ENCODE measurements at regions not wholly inside any gene's neighbourhood (a gene's known extent, or its start where the extent isn't known, plus 50 kb on each side); places are given as distances from the start of the nearest gene placed in this dataset.
A peak's percentile ranks its signal among the peaks of the same experiment; 100 is the strongest.

- Histone ChIP-seq H3K27ac (no peak overlapping the region), H3K9me3 (no peaks in the 10 kb centered on the region), H3K4me1 (no peaks in the 10 kb centered on the region), H3K36me3 (replicated peaks in 1 of 2; ENCODE audit: insufficient read depth in 1 of 2, low read depth in 2 of 2) (no peaks in the 10 kb centered on the region), H3K4me3 (no peak overlapping the region), H3K27me3 (no peaks in the 10 kb centered on the region)
- TF ChIP-seq POLR2A (IDR thresholded peaks at IDR 0.05): no peak
- TF ChIP-seq CTCF (IDR thresholded peaks at IDR 0.05): no peak
- DNase-seq (no peak), ATAC-seq (no peak)
- WGBS, 2 donors: 81 to 82% methylated on average over 3 to 4 of the region's 4 CpGs
- intact Hi-C loops (cut with DNase I): no loop called here
These were observed 266.1 kb downstream of the SPRY2 start for GRCh38 chr13:80074811-80075210.

- ATAC-seq: no peak
- H3K4me3 ChIP-seq: no peak overlapping the region
- no peak for TF ChIP-seq POLR2A (IDR thresholded peaks at IDR 0.05)
- TF ChIP-seq CTCF (IDR thresholded peaks at IDR 0.05): no peak
- H3K27ac ChIP-seq: no peak overlapping the region
- WGBS, 2 donors: 82 to 91% methylated on average over 13 of the region's 13 CpGs
- no peak for DNase-seq
- H3K36me3 ChIP-seq (replicated peaks in 1 of 2; ENCODE audit: insufficient read depth in 1 of 2, low read depth in 2 of 2): no peaks in the 10 kb centered on the region
- no peaks in the 10 kb centered on the region for H3K9me3 ChIP-seq
- no peaks in the 10 kb centered on the region for H3K27me3 ChIP-seq
- intact Hi-C loops (cut with DNase I): no loop called here
- H3K4me1 ChIP-seq: no peaks in the 10 kb centered on the region
These were observed 266.7 kb downstream of the SPRY2 start for GRCh38 chr13:80074143-80074752.

GRCh38 chr13:80072231-80072630, 268.7 kb downstream of the SPRY2 start:
- no peaks in the 10 kb centered on the region for H3K9me3 ChIP-seq
- ATAC-seq (no peak), DNase-seq (no peak)
- H3K27ac ChIP-seq: no peak overlapping the region
- TF ChIP-seq POLR2A (IDR thresholded peaks at IDR 0.05) (no peak), CTCF (IDR thresholded peaks at IDR 0.05) (no peak)
- H3K36me3 ChIP-seq (replicated peaks in 1 of 2; ENCODE audit: insufficient read depth in 1 of 2, low read depth in 2 of 2): no peaks in the 10 kb centered on the region
- no peaks in the 10 kb centered on the region for H3K4me1 ChIP-seq
- H3K27me3 ChIP-seq: no peaks in the 10 kb centered on the region
- intact Hi-C loops (cut with DNase I): no loop called here
- H3K4me3 ChIP-seq: no peak overlapping the region

- Histone ChIP-seq H3K4me1 (no peaks in the 10 kb centered on the region), H3K27ac (peak overlapping the region in 3 of 4 donors; percentile 4 to 56 (median 50)), H3K27me3 (no peaks in the 10 kb centered on the region), H3K36me3 (replicated peaks in 1 of 2; ENCODE audit: insufficient read depth in 1 of 2, low read depth in 2 of 2) (no peaks in the 10 kb centered on the region), H3K4me3 (no peak overlapping the region), H3K9me3 (no peaks in the 10 kb centered on the region)
- ATAC-seq (peak; percentile 42), DNase-seq (no peak)
- TF ChIP-seq POLR2A (IDR thresholded peaks at IDR 0.05): no peak
- TF ChIP-seq CTCF (IDR thresholded peaks at IDR 0.05): no peak
- intact Hi-C loops (cut with DNase I): no loop called here
- 40% methylated on average over 11 of the region's 11 CpGs for WGBS, 2 donors
These were observed 270.8 kb downstream of the SPRY2 start for GRCh38 chr13:80070024-80070703.

GRCh38 chr13:80069374-80069773, 271.6 kb downstream of the SPRY2 start:
- WGBS, 2 donors: 77 to 80% methylated on average over 3 of the region's 3 CpGs
- no peaks in the 10 kb centered on the region for H3K4me1 ChIP-seq
- no peak for DNase-seq
- no peak for TF ChIP-seq POLR2A (IDR thresholded peaks at IDR 0.05)
- no peak for TF ChIP-seq CTCF (IDR thresholded peaks at IDR 0.05)
- no peaks in the 10 kb centered on the region for H3K9me3 ChIP-seq
- H3K4me3 ChIP-seq: no peak overlapping the region
- no peaks in the 10 kb centered on the region for H3K27me3 ChIP-seq
- peak overlapping the region in 1 of 4 donors; percentile 56 for H3K27ac ChIP-seq
- no peaks in the 10 kb centered on the region for H3K36me3 ChIP-seq (replicated peaks in 1 of 2; ENCODE audit: insufficient read depth in 1 of 2, low read depth in 2 of 2)
- no peak for ATAC-seq
- intact Hi-C loops (cut with DNase I): no loop called here
